HL-60/S4 treated with phorbol 12-myristate 13-acetate at 8.2 ng/mL for 4 days and 3 days (cell line): ENCODE measurements at regions not wholly inside any gene's neighbourhood (a gene's known extent, or its start where the extent isn't known, plus 50 kb on each side); places are given as distances from the start of the nearest gene placed in this dataset.

Source experiments
- in situ Hi-C: fragments of 300-500 bp; cut with MboI; formaldehyde crosslinking; loops from 2 replicates; pipeline ENCODE4 v1.15.0; 2022; ENCODE audit warnings: low sequenced_read_pairs

- in situ Hi-C loops: no loop called here
Observed at GRCh38 chrX:15985937-15986336, 131.3 kb upstream of the AP1S2 start.

GRCh38 chrX:15983034-15983433 is 128.4 kb upstream of the AP1S2 start:
- in situ Hi-C loops: no loop called here

GRCh38 chrX:15977644-15978043 is 123.0 kb upstream of the AP1S2 start:
- in situ Hi-C loops: no loop called here

GRCh38 chrX:15976396-15976795 is 121.8 kb upstream of the AP1S2 start:
- in situ Hi-C loops: no loop called here

GRCh38 chrX:15973946-15974345 is 119.3 kb upstream of the AP1S2 start:
- in situ Hi-C loops: no loop called here

GRCh38 chrX:15973299-15973698 is 118.7 kb upstream of the AP1S2 start:
- in situ Hi-C loops: no loop called here

GRCh38 chrX:15971696-15972095 is 117.1 kb upstream of the AP1S2 start:
- in situ Hi-C loops: no loop called here

- in situ Hi-C loops: no loop called here
Observed at GRCh38 chrX:15963858-15964257, 109.2 kb upstream of the AP1S2 start.

- in situ Hi-C loops: no loop called here
Observed at GRCh38 chrX:15960237-15960636, 105.6 kb upstream of the AP1S2 start.

- in situ Hi-C loops: no loop called here
Observed at GRCh38 chrX:15956681-15957080, 102.1 kb upstream of the AP1S2 start.

GRCh38 chrX:15953801-15954200 is 99.2 kb upstream of the AP1S2 start:
- in situ Hi-C loops: no loop called here

GRCh38 chrX:15952212-15952611 is 97.6 kb upstream of the AP1S2 start:
- in situ Hi-C loops: no loop called here

GRCh38 chrX:15948318-15948660 is 93.7 kb upstream of the AP1S2 start:
- in situ Hi-C loops: no loop called here

GRCh38 chrX:15947648-15948317 is 93.2 kb upstream of the AP1S2 start:
- in situ Hi-C loops: no loop called here

GRCh38 chrX:15946783-15947580 is 92.4 kb upstream of the AP1S2 start:
- in situ Hi-C loops: no loop called here

GRCh38 chrX:15943391-15943790 is 88.8 kb upstream of the AP1S2 start:
- in situ Hi-C loops: no loop called here

GRCh38 chrX:15942307-15942706 is 87.7 kb upstream of the AP1S2 start:
- in situ Hi-C loops: no loop called here

- in situ Hi-C loops: no loop called here
Observed at GRCh38 chrX:15939737-15940136, 85.1 kb upstream of the AP1S2 start.

- in situ Hi-C loops: no loop called here
Observed at GRCh38 chrX:15938072-15938471, 83.5 kb upstream of the AP1S2 start.

- in situ Hi-C loops: no loop called here
Observed at GRCh38 chrX:15931362-15931761, 76.7 kb upstream of the AP1S2 start.

- in situ Hi-C loops: no loop called here
Observed at GRCh38 chrX:15930585-15930984, 76.0 kb upstream of the AP1S2 start.

- in situ Hi-C loops: no loop called here
Observed at GRCh38 chrX:15929194-15929593, 74.6 kb upstream of the AP1S2 start.

GRCh38 chrX:15926622-15927021 is 72.0 kb upstream of the AP1S2 start:
- in situ Hi-C loops: no loop called here
